H9 (cell line): ENCODE measurements at regions not wholly inside any gene's neighbourhood (a gene's known extent, or its start where the extent isn't known, plus 50 kb on each side); places are given as distances from the start of the nearest gene placed in this dataset.

Experiments
- DNase-seq: peaks from one replicate; pipeline ENCODE4 v3.0.0-alpha.2; 2017
- H2AFZ ChIP-seq: one replicate; pipeline ENCODE4 v1.6.1; 2013; ENCODE audit warnings: mild to moderate bottlenecking, low read length, control low read depth, moderate library complexity
- H2AK5ac ChIP-seq: 2 replicates; pipeline ENCODE4 v1.6.1; 2013; ENCODE audit warnings: low read length, control low read depth, mixed read lengths; ENCODE audit not compliant: insufficient read length
- H2BK120ac ChIP-seq: one replicate; pipeline ENCODE4 v1.6.1; 2013; ENCODE audit warnings: low read depth, mild to moderate bottlenecking, low read length, control low read depth, inconsistent platforms; ENCODE audit not compliant: poor library complexity, severe bottlenecking
- H2BK12ac ChIP-seq: 2 replicates; pipeline ENCODE4 v1.6.1; 2013; ENCODE audit warnings: low read length, control low read depth, mixed read lengths, low read depth; ENCODE audit not compliant: insufficient read length
- H2BK15ac ChIP-seq: 2 replicates; pipeline ENCODE4 v1.6.1; 2013; ENCODE audit warnings: low read depth, low read length, control low read depth
- H2BK20ac ChIP-seq: one replicate; pipeline ENCODE4 v1.6.1; 2013; ENCODE audit warnings: low read depth, mild to moderate bottlenecking, low read length, control low read depth, inconsistent platforms; ENCODE audit not compliant: poor library complexity, severe bottlenecking
- H2BK5ac ChIP-seq: 2 replicates; pipeline ENCODE4 v1.6.1; 2013; ENCODE audit warnings: low read length, control low read depth, mixed read lengths; ENCODE audit not compliant: insufficient read length
- H3K14ac ChIP-seq: 2 replicates; pipeline ENCODE4 v1.6.1; 2013; ENCODE audit warnings: low read length, control low read depth; ENCODE audit not compliant: insufficient read depth
- H3K18ac ChIP-seq: 2 replicates; pipeline ENCODE4 v1.6.1; 2013; ENCODE audit warnings: low read depth, mild to moderate bottlenecking, mixed read lengths, low read length, control low read depth; ENCODE audit not compliant: insufficient read length
- H3K23ac ChIP-seq: 2 replicates; pipeline ENCODE4 v1.6.1; 2013; ENCODE audit warnings: low read length, control low read depth, mixed read lengths, low read depth; ENCODE audit not compliant: insufficient read length
- H3K23me2 ChIP-seq: 2 replicates; pipeline ENCODE4 v1.6.1; 2013; ENCODE audit warnings: low read depth, mild to moderate bottlenecking, mixed read lengths, low read length, control low read depth; ENCODE audit not compliant: insufficient read length, poor library complexity, severe bottlenecking
- H3K27ac ChIP-seq: 2 replicates; pipeline ENCODE4 v1.5.1; 2013; ENCODE audit warnings: low read length, control low read depth, mixed read lengths, low read depth; ENCODE audit not compliant: insufficient read length
- H3K27me3 ChIP-seq: 2 replicates; pipeline ENCODE4 v1.6.1; 2013; ENCODE audit warnings: low read length, control low read depth, inconsistent platforms; ENCODE audit not compliant: insufficient read depth
- H3K4ac ChIP-seq: 2 replicates; pipeline ENCODE4 v1.6.1; 2013; ENCODE audit warnings: low read depth, mild to moderate bottlenecking, control low read depth, inconsistent platforms, low read length, moderate library complexity
- H3K4me1 ChIP-seq: 2 replicates; pipeline ENCODE4 v1.6.1; 2013; ENCODE audit warnings: low read length, control low read depth, inconsistent platforms; ENCODE audit not compliant: insufficient read depth
- H3K4me2 ChIP-seq: 2 replicates; pipeline ENCODE4 v1.6.1; 2013; ENCODE audit warnings: low read length, control low read depth, mixed read lengths; ENCODE audit not compliant: insufficient read length, insufficient read depth
- H3K56ac ChIP-seq: 2 replicates; pipeline ENCODE4 v1.6.1; 2013; ENCODE audit warnings: low read depth, mild to moderate bottlenecking, mixed read lengths, low read length, control low read depth; ENCODE audit not compliant: insufficient read length
- H3K79me1 ChIP-seq: 2 replicates; pipeline ENCODE4 v1.6.1; 2013; ENCODE audit warnings: low read depth, mild to moderate bottlenecking, moderate library complexity, low read length, control low read depth, inconsistent platforms; ENCODE audit not compliant: insufficient read depth, poor library complexity, severe bottlenecking
- H3K79me2 ChIP-seq: 2 replicates; pipeline ENCODE4 v1.6.1; 2013; ENCODE audit warnings: low read length, control low read depth, inconsistent platforms; ENCODE audit not compliant: insufficient read depth
- H3K9ac ChIP-seq: 2 replicates; pipeline ENCODE4 v1.6.1; 2013; ENCODE audit warnings: low read length, control low read depth, mixed read lengths; ENCODE audit not compliant: insufficient read length; ENCODE audit errors: extremely low read depth
- H3K9me3 ChIP-seq: one replicate; pipeline ENCODE4 v1.6.1; 2013; ENCODE audit warnings: low read depth, low read length, inconsistent platforms; ENCODE audit not compliant: control insufficient read depth
- H3T11ph ChIP-seq: one replicate; pipeline ENCODE4 v1.6.1; 2013; ENCODE audit warnings: mild to moderate bottlenecking, low read length, control low read depth, inconsistent platforms
- H4K20me1 ChIP-seq: one replicate; pipeline ENCODE4 v1.6.1; 2013; ENCODE audit not compliant: control insufficient read depth, insufficient read length, insufficient read depth
- H4K5ac ChIP-seq: 2 replicates; pipeline ENCODE4 v1.6.1; 2013; ENCODE audit warnings: low read depth, mild to moderate bottlenecking, mixed read lengths, low read length, control low read depth; ENCODE audit not compliant: insufficient read length
- H4K8ac ChIP-seq: replicated peaks from 2 replicates; pipeline ENCODE4 v1.6.1; 2013; ENCODE audit warnings: low read length, control low read depth, mixed read lengths, low read depth; ENCODE audit not compliant: insufficient read length
- H4K91ac ChIP-seq: 2 replicates; pipeline ENCODE4 v1.6.1; 2013; ENCODE audit warnings: low read depth, mild to moderate bottlenecking, moderate library complexity, mixed read lengths, low read length, control low read depth; ENCODE audit not compliant: insufficient read length
- H3K27ac Mint-ChIP-seq, 3 experiments: 2 replicates in 2 of 3; 3 replicates in 1 of 3; pipeline ENCODE4 v1.8.0; 2020 to 2021; ENCODE audit warnings: mixed read lengths in 3 of 3, mild to moderate bottlenecking in 1 of 3, moderate library complexity in 1 of 3
- H3K27me3 Mint-ChIP-seq: 2 replicates; pipeline ENCODE4 v1.8.0; 2021; ENCODE audit warnings: low read depth, mild to moderate bottlenecking, moderate library complexity, mixed read lengths
- H3K36me3 Mint-ChIP-seq, 3 experiments: 2 replicates in 2 of 3; 3 replicates in 1 of 3; pipeline ENCODE4 v1.8.0; 2020 to 2021; ENCODE audit warnings: low read depth in 3 of 3, mixed read lengths in 3 of 3; ENCODE audit not compliant: insufficient read depth in 1 of 3
- H3K4me1 Mint-ChIP-seq, 2 experiments: 2 replicates each; pipeline ENCODE4 v1.8.0; 2020; ENCODE audit warnings: mixed read lengths in 2 of 2
- H3K4me3 Mint-ChIP-seq, 2 experiments: 2 replicates in 1 of 2; 3 replicates in 1 of 2; pipeline ENCODE4 v1.8.0; 2020 to 2021; ENCODE audit warnings: mild to moderate bottlenecking in 2 of 2, mixed read lengths in 2 of 2, moderate library complexity in 1 of 2
- H3K9me3 Mint-ChIP-seq, 2 experiments: 2 replicates in 1 of 2; 3 replicates in 1 of 2; pipeline ENCODE4 v1.8.0; 2020; ENCODE audit warnings: mild to moderate bottlenecking in 2 of 2, mixed read lengths in 2 of 2, moderate library complexity in 1 of 2
- WGBS: extraction: QIAGEN DNeasy Blood & Tissue Kit; methylation state at CpG from one replicate; pipeline ENCODE4 v1.1.7; 2013; ENCODE audit warnings: missing lambda C conversion rate, low lambda C conversion rate, mixed read lengths; ENCODE audit not compliant: insufficient read length; ENCODE audit errors: extremely low coverage; 5-methylcytosine and 5-hydroxymethylcytosine counted together
- TF ChIP-seq, protein P1 (sequence below): fragments of 200-600 bp; sonication (generic); conservative IDR thresholded peaks from 3 replicates; pipeline ENCODE4 v1.8.0; 2021; ENCODE audit warnings: antibody characterized with exemption, mild to moderate bottlenecking

DNA sequence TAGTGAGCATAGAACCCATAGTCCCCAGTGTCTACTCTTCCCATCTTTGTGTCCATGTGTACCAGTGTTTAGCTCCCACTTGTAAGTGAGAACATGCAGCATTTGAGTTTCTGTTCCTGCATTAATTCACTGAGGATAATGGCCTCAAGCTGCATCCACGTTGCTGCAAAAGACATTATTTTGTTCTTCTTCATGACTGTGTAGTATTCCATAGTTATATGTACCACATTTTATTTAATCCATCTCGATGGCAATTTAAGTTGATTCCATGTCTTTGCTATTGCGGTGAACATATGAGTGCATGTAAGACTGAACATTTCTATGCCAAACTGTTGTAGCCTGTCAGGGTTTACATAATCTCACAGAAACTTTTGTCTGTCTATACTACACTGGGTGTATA is 237.2 kb downstream of the IPO8 start:
- TF ChIP-seq, protein P1, sequence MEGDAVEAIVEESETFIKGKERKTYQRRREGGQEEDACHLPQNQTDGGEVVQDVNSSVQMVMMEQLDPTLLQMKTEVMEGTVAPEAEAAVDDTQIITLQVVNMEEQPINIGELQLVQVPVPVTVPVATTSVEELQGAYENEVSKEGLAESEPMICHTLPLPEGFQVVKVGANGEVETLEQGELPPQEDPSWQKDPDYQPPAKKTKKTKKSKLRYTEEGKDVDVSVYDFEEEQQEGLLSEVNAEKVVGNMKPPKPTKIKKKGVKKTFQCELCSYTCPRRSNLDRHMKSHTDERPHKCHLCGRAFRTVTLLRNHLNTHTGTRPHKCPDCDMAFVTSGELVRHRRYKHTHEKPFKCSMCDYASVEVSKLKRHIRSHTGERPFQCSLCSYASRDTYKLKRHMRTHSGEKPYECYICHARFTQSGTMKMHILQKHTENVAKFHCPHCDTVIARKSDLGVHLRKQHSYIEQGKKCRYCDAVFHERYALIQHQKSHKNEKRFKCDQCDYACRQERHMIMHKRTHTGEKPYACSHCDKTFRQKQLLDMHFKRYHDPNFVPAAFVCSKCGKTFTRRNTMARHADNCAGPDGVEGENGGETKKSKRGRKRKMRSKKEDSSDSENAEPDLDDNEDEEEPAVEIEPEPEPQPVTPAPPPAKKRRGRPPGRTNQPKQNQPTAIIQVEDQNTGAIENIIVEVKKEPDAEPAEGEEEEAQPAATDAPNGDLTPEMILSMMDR: no peak
- H4K91ac ChIP-seq: no peak overlapping the region
- no peaks in the 10 kb centered on the region for H3K79me2 ChIP-seq
- no peaks in the 10 kb centered on the region for H4K20me1 ChIP-seq
- Mint-ChIP-seq H3K4me1 (peaks cover 7 to 8% of the 10 kb centered on the region in 2 experiments), H3K4me3 (no peak overlapping the region), H3K27me3 (no peaks in the 10 kb centered on the region), H3K27ac (no peak overlapping the region), H3K36me3 (no peaks in the 10 kb centered on the region; a peak in 1 of 7 replicates), H3K9me3 (no peaks in the 10 kb centered on the region; a peak in 1 of 5 replicates)
- H2BK15ac ChIP-seq: no peak overlapping the region
- H2BK12ac ChIP-seq: no peak overlapping the region
- no peak overlapping the region for H3K56ac ChIP-seq
- H3K79me1 ChIP-seq: no peaks in the 10 kb centered on the region
- H3K18ac ChIP-seq: no peak overlapping the region
- no peaks in the 10 kb centered on the region for H3K27me3 ChIP-seq
- H2BK20ac ChIP-seq: no peak overlapping the region
- WGBS: no CpG with 5 or more reads among the region's 3 CpGs
- H4K5ac ChIP-seq: no peak overlapping the region
- no peak overlapping the region for H2AK5ac ChIP-seq
- H3K27ac ChIP-seq: no peak overlapping the region
- DNase-seq: no peak
- no peak overlapping the region for H2BK120ac ChIP-seq
- no peak overlapping the region for H3K23ac ChIP-seq
- no peak overlapping the region for H3K9ac ChIP-seq
- H3K4ac ChIP-seq: no peak overlapping the region
- no peak overlapping the region for H4K8ac ChIP-seq
- H3K4me2 ChIP-seq: no peak overlapping the region
- H3K23me2 ChIP-seq: no peaks in the 10 kb centered on the region
- no peaks in the 10 kb centered on the region for H3K9me3 ChIP-seq
- no peaks in the 10 kb centered on the region for H3K4me1 ChIP-seq
- no peak overlapping the region for H3K14ac ChIP-seq
- no peak overlapping the region for H2AFZ ChIP-seq
- no peak overlapping the region for H2BK5ac ChIP-seq
- H3T11ph ChIP-seq: no peak overlapping the region
